ENCODE measurements at regions not wholly inside any gene's neighbourhood (a gene's known extent, or its start where the extent isn't known, plus 50 kb on each side); places are given as distances from the start of the nearest gene placed in this dataset.

GRCh38 chr5:60101573-60101972 is 208.0 kb upstream of the PDE4D start:
- TF ChIP-seq CTCF (IDR thresholded peaks at IDR 0.05; ENCODE audit: insufficient read depth, low read depth, low read length) (no peak), EZH2 (IDR thresholded peaks at IDR 0.05; ENCODE audit: insufficient read depth, low read length) (no peak)
